HFF-Myc (cell line): ENCODE measurements at regions not wholly inside any gene's neighbourhood (a gene's known extent, or its start where the extent isn't known, plus 50 kb on each side); places are given as distances from the start of the nearest gene placed in this dataset.

Experiments used
- DNase-seq: peaks from one replicate; pipeline ENCODE4 v3.0.0-alpha.2; 2011; ENCODE audit warnings: low read depth; ENCODE audit errors: extremely low read depth
- H3K4me3 ChIP-seq: replicated peaks from 2 replicates; pipeline ENCODE4 v1.5.1; 2011; ENCODE audit warnings: low read depth, mild to moderate bottlenecking, control low read depth, low read length
- TF ChIP-seq, protein P1 (sequence below): IDR thresholded peaks from 2 replicates; pipeline ENCODE4 v1.5.1; 2012; ENCODE audit warnings: mild to moderate bottlenecking, low read depth, low read length, control low read depth; ENCODE audit errors: missing control alignments

- no peak for DNase-seq
- TF ChIP-seq, protein P1, sequence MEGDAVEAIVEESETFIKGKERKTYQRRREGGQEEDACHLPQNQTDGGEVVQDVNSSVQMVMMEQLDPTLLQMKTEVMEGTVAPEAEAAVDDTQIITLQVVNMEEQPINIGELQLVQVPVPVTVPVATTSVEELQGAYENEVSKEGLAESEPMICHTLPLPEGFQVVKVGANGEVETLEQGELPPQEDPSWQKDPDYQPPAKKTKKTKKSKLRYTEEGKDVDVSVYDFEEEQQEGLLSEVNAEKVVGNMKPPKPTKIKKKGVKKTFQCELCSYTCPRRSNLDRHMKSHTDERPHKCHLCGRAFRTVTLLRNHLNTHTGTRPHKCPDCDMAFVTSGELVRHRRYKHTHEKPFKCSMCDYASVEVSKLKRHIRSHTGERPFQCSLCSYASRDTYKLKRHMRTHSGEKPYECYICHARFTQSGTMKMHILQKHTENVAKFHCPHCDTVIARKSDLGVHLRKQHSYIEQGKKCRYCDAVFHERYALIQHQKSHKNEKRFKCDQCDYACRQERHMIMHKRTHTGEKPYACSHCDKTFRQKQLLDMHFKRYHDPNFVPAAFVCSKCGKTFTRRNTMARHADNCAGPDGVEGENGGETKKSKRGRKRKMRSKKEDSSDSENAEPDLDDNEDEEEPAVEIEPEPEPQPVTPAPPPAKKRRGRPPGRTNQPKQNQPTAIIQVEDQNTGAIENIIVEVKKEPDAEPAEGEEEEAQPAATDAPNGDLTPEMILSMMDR = no peak
Observed at GRCh38 chr20:23212011-23212410, 125.9 kb upstream of the CD93 start.

GRCh38 chr20:23211164-23211563 is 125.0 kb upstream of the CD93 start:
- no peak for DNase-seq
- TF ChIP-seq, protein P1 = no peak

More at GRCh38 chr20:23212011-23212410, 125.9 kb upstream of the CD93 start:
- H3K4me3 ChIP-seq = no peak overlapping the region

DNA sequence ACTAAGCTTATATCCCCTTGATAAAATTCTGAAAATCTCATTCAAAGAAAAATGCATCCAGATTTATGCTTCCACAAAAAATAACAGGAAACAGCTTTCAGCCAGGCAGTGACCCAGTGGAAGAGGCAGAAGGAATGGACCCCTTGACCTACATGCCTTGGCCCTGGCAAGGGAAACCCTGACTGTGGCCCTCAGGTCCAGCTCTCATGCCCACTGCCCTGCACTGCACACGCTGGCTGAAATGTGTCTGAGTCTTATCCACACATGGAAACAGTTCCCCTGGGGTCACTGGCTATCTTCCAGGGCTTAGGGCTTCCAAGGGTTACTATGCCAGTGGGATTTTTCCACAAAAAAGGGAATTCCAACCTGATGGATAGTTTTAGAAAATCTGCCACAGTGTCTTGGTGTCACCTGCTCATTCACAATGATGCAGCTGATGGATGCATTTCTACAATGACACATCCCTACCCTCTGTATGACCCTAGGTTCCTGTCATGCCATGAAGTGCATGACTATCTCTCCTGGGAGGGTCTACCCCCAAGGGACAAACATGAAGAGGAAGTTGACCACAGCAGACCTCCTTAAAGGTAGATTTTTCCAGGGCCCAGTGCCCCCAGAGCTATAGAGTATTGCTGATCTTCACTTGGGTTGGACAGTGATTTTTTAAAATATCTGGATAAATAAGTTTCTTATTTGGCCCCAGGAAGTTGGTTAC is 121.9 kb upstream of the CD93 start:
- DNase-seq = no peak
- H3K4me3 ChIP-seq = no peak overlapping the region
- TF ChIP-seq, protein P1 = no peak

More at GRCh38 chr20:23211164-23211563, 125.0 kb upstream of the CD93 start:
- H3K4me3 ChIP-seq = no peak overlapping the region

GRCh38 chr20:23206995-23207394 is 120.9 kb upstream of the CD93 start:
- no peak for DNase-seq
- TF ChIP-seq, protein P1 = no peak
- no peak overlapping the region for H3K4me3 ChIP-seq

- H3K4me3 ChIP-seq = no peak overlapping the region
- TF ChIP-seq, protein P1 = no peak
- no peak for DNase-seq
Observed at GRCh38 chr20:23206061-23206460, 119.9 kb upstream of the CD93 start.

GRCh38 chr20:23205611-23206041 is 119.5 kb upstream of the CD93 start:
- no peak overlapping the region for H3K4me3 ChIP-seq
- no peak for DNase-seq
- TF ChIP-seq, protein P1 = no peak
